Tibial nerve (tissue), 4 donors: ENCODE measurements at regions not wholly inside any gene's neighbourhood (a gene's known extent, or its start where the extent isn't known, plus 50 kb on each side); places are given as distances from the start of the nearest gene placed in this dataset.
"Not testable (repeated sequence)": the region's sequence is repeated elsewhere in the genome, so short reads cannot be mapped to it uniquely, and the experiment has no call there.

Experiments
- CTCF ChIP-seq, 5 experiments: fragments of 200-600 bp in 3 of 5; fragments of 450-650 bp in 2 of 5; sonication (generic) in 3 of 5; IDR thresholded peaks; one replicate each; pipeline ENCODE4 v1.5.1; 2016 to 2019; ENCODE audit warnings: antibody characterized with exemption in 5 of 5, mild to moderate bottlenecking in 3 of 5, moderate library complexity in 2 of 5
- EP300 ChIP-seq, 2 donors: sonication (generic); formaldehyde crosslinking; IDR thresholded peaks; one replicate each; pipeline ENCODE4 v1.6.1; 2017; ENCODE audit warnings: antibody characterized with exemption in 2 of 2, mild to moderate bottlenecking in 1 of 2
- POLR2A ChIP-seq, 2 donors: fragments of 450-650 bp; IDR thresholded peaks; one replicate each; pipeline ENCODE4 v1.6.1; 2017; ENCODE audit warnings: antibody characterized with exemption in 2 of 2, mild to moderate bottlenecking in 2 of 2, moderate library complexity in 2 of 2

GRCh38 chr6:57915300-57915699 is 597.9 kb downstream of the PRIM2 start:
- not testable (repeated sequence) for TF ChIP-seq EP300, CTCF, POLR2A (IDR thresholded peaks at IDR 0.05)
